GM12873 (cell line): ENCODE measurements at regions not wholly inside any gene's neighbourhood (a gene's known extent, or its start where the extent isn't known, plus 50 kb on each side); places are given as distances from the start of the nearest gene placed in this dataset.

ENCODE experiments used
- TF ChIP-seq, protein P1 (sequence below): IDR thresholded peaks from 2 replicates; pipeline ENCODE4 v1.5.1; 2012; ENCODE audit warnings: low read depth, mild to moderate bottlenecking, moderate library complexity, low read length, control low read depth; ENCODE audit not compliant: insufficient read depth; ENCODE audit errors: missing control alignments

DNA sequence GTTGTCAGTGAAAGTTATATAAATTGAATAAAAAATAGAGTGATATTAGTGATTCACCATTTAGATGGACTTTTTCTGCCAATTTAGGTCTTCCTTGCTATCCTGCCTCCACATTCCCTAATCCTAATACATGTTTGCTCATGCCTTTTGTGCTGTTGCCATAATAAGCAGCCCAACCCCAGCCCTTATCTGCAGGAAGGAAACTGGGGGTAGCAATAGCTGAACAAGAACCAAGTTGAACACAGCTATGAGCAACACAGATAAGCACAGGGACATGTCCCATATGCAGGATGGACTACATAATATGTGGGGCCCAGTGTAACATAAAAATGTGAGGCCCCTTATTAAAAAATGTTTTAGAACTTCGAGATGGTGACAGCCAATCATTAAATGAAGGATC is 91.2 kb upstream of the AHR start:
- TF ChIP-seq, protein P1, sequence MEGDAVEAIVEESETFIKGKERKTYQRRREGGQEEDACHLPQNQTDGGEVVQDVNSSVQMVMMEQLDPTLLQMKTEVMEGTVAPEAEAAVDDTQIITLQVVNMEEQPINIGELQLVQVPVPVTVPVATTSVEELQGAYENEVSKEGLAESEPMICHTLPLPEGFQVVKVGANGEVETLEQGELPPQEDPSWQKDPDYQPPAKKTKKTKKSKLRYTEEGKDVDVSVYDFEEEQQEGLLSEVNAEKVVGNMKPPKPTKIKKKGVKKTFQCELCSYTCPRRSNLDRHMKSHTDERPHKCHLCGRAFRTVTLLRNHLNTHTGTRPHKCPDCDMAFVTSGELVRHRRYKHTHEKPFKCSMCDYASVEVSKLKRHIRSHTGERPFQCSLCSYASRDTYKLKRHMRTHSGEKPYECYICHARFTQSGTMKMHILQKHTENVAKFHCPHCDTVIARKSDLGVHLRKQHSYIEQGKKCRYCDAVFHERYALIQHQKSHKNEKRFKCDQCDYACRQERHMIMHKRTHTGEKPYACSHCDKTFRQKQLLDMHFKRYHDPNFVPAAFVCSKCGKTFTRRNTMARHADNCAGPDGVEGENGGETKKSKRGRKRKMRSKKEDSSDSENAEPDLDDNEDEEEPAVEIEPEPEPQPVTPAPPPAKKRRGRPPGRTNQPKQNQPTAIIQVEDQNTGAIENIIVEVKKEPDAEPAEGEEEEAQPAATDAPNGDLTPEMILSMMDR, result no peak

DNA sequence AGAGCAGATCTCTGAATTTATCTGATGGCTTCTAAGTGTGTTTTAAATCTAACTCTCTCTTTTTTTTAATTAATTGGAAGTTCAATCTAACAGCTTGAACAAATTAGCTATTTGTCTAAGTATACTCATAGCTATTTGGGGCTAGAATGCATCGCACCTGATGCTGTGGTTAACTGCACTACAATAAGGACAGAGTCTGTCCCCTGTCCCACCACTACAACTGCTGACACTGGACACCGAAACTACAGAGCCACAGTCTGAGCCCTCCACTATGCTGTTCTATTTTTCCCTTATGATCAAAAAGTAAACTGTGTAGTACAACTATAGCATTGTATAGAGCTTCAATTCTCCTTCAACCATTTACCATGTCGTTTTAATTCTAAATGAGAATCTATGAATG is 89.4 kb upstream of the AHR start:
- TF ChIP-seq, protein P1, result no peak

DNA sequence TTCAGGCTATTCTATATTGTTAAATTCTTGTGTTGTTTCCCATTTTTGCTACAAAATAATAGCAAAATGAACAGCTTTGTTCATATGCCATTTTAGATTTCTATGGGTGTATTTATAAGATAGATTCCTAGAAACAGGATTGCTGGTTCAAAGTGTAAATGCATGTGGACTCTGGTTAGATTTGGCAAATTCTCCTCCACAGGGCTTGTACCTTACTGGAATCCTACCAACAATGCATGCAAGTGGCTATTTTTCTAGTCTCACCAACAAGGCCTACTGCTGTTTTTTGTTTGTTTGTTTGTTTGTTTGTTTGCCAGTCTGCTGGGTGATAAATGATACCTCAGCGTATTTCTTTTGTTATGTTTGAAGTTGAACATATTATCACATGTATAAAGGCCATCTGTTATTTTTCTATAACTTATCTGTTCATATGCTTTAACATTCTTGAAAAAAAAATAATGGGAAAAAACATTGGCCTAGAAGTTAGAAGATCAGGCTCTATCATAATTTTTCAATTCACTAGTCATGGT is 87.1 kb upstream of the AHR start:
- TF ChIP-seq, protein P1, result no peak

DNA sequence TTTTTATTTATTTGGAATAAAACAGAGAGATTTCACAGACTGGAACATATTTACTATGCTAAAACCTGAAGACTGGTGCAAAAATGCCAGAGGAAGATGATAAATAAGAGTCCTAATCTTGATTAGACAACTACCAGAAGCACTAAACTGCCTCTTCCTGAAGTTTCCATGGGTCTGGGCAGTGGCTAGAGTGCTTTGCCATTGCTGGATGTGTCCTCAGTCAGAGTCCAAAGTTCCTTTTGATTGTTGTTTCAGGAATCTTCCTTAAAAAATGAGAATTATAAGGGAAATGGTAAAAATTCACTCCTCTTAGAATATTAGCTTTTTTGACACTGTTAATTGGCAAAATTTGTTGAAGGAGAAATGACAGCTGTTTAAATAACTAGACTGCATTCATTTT is 86.3 kb upstream of the AHR start:
- TF ChIP-seq, protein P1, result no peak

DNA sequence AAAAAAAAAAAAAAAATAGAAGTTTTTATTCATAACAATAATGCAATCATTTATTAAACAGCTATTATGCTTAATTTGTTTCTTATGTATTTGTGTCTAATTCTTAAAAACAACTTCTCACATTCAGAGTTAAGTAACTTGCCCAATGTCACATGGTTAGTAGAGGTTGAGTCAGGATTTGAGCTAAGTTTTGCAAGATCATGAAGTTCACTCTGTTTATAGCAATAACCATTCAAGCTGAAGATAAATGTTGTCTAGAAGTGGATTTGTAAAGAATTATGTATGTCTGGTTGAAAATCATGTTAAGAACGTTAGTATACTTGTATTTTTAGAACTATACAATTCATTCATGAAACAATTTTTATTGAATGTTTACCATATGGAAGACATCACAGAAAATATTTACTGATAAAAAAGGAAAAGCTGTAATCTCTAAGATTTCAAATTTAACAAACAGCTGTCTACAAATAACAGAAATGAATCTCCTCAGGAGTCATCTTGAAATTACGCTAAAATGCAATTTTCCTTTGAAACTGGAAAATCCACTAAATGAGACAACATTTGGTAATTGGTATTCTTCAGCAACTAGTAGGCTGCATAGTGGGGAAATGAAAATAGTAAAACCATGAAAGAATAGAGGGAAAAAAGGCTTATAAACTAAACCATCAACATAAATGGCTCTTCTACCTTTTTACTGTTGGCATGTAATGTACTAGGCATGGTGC is 70.5 kb upstream of the AHR start:
- TF ChIP-seq, protein P1, result no peak

DNA sequence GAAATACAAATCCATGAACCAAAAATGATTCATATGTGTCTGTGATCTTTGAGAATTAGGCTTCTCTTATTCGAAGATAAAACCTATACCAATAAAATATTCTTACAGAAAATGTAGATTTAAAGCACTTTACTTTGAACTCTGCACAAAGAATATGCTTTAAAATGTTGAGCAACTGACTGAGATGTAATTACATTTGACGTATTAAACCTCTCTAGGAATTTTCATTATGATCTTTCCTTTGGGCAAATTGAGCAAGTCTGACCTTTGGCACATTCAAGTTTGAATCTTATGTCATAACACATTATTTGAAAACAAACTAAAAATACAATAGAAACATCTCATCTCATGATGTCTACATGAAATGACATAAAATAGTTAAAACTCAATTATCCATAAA is 69.2 kb upstream of the AHR start:
- TF ChIP-seq, protein P1, result no peak

DNA sequence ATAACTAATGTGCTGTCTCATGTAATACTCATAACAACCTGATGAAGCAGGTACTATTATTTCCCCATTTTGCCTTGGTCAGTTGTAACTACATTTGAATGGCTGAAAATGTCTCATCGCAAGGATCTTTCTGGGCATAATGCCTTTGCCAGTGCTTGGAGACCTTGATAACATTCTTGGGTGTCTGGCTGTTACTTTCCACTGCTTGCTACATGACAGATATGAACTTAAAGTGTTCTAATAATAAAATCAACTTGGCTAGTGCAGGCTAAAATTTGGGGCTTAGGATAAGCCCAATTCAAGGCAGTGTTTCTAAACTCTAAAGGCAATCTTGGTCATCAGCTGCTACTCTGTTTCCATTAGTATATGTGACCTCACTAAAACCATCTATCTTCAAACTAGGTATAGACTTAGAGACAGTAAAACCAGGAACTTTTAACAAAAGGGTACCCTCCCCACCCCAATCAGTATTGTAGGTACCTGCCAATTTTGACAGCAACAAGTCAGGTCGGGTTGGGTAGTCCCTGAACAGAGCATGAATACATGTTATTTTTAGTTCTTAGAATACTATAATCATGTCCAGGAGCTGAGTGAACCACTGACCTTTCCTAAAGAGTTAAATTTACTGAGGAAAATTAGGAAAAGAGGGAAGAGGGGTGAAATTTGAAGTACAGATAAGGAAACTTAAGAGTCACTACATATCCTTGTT is 68.2 kb upstream of the AHR start:
- TF ChIP-seq, protein P1, result no peak
